Vagina (tissue), 2 donors: ENCODE measurements at regions not wholly inside any gene's neighbourhood (a gene's known extent, or its start where the extent isn't known, plus 50 kb on each side); places are given as distances from the start of the nearest gene placed in this dataset.

Experiments used
- DNase-seq, 2 donors: peaks; one replicate each; pipeline ENCODE4 v3.0.0-alpha.2; 2017; ENCODE audit errors: extremely low spot score in 2 of 2
- H3K27ac ChIP-seq: fragments of 200-600 bp; sonication (generic); one replicate; pipeline ENCODE4 v1.5.1; 2019
- H3K27me3 ChIP-seq: fragments of 200-600 bp; sonication (generic); one replicate; pipeline ENCODE4 v1.5.1; 2019
- H3K36me3 ChIP-seq, 2 donors: fragments of 200-600 bp; sonication (generic); one replicate each; pipeline ENCODE4 v1.5.1; 2017 to 2019
- H3K4me1 ChIP-seq: fragments of 200-600 bp; sonication (generic); one replicate; pipeline ENCODE4 v1.5.1; 2019
- H3K4me3 ChIP-seq, 2 donors: fragments of 200-600 bp; sonication (generic); 1 replicate in 1 of 2; 2 replicates in 1 of 2; pipeline ENCODE4 v1.5.1; 2016 to 2019
- H3K9me3 ChIP-seq: fragments of 200-600 bp; sonication (generic); one replicate; pipeline ENCODE4 v1.5.1; 2019
- POLR2A ChIP-seq, 2 donors: fragments of 450-650 bp; IDR thresholded peaks; one replicate each; pipeline ENCODE4 v1.6.1; 2017; ENCODE audit warnings: antibody characterized with exemption in 2 of 2, mild to moderate bottlenecking in 2 of 2, moderate library complexity in 2 of 2
- POLR2AphosphoS5 ChIP-seq, 2 donors: sonication (generic); formaldehyde crosslinking; IDR thresholded peaks; one replicate each; pipeline ENCODE4 v1.9.0; 2017; ENCODE audit warnings: antibody characterized with exemption in 2 of 2, mild to moderate bottlenecking in 2 of 2, low read depth in 1 of 2; ENCODE audit not compliant: insufficient read depth in 1 of 2
- intact Hi-C: fragments of 100-400 bp; cut with DNase I; formaldehyde crosslinking; loops from one replicate; pipeline ENCODE4 v1.15.1; 2023
- TF ChIP-seq, protein P1 (sequence below), 3 experiments: fragments of 450-650 bp in 2 of 3; fragments of 200-600 bp in 1 of 3; sonication (generic) in 1 of 3; IDR thresholded peaks; one replicate each; pipeline ENCODE4 v1.5.1; 2017 to 2019; ENCODE audit warnings: antibody characterized with exemption in 3 of 3, mild to moderate bottlenecking in 2 of 3, moderate library complexity in 2 of 3

DNA sequence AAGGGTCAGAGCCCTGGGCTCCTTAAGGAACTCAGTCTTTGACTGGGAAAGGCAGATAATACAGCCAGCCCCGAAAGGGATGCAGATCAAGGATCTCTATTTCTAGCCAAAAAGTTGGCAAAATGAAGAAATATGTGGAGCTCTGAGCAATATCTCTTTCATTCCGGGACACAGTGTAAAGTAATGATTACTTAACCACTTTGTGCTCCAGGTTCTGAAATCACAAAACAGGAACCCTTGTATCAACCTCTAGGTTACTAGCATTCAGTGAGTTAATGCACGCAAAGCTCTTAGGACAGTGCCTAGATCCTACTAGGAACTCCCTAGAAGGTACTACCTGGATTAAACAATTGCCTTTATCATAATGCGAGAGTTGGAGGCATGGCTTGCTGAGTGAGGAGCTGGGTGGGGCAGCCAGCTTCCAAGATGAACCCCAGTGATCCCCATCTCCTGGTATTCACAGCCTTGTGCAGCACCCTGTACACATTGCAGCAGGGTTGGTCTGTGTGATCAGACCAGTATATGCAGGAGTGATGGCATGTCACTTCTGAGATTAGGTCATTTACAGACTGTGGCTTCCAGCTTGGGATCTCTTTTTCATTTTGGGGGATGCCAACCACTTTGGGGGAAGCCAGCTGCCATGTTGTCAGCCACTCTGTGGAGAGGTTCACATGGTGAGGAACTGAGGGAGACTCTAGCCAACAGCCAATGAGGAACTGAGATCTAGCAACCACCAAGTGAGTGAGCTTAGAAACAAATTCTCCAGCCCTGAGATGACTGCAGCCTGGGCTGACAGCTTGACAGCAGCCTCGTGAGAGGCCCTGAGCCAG is 103.1 kb upstream of the SLC44A1 start:
- Histone ChIP-seq H3K9me3 (no peaks in the 10 kb centered on the region), H3K27me3 (no peaks in the 10 kb centered on the region), H3K4me1 (no peaks in the 10 kb centered on the region), H3K27ac (no peak overlapping the region), H3K36me3 (no peaks in the 10 kb centered on the region), H3K4me3 (no peak overlapping the region)
- TF ChIP-seq POLR2A (IDR thresholded peaks at IDR 0.05) = no peak
- TF ChIP-seq, protein P1, sequence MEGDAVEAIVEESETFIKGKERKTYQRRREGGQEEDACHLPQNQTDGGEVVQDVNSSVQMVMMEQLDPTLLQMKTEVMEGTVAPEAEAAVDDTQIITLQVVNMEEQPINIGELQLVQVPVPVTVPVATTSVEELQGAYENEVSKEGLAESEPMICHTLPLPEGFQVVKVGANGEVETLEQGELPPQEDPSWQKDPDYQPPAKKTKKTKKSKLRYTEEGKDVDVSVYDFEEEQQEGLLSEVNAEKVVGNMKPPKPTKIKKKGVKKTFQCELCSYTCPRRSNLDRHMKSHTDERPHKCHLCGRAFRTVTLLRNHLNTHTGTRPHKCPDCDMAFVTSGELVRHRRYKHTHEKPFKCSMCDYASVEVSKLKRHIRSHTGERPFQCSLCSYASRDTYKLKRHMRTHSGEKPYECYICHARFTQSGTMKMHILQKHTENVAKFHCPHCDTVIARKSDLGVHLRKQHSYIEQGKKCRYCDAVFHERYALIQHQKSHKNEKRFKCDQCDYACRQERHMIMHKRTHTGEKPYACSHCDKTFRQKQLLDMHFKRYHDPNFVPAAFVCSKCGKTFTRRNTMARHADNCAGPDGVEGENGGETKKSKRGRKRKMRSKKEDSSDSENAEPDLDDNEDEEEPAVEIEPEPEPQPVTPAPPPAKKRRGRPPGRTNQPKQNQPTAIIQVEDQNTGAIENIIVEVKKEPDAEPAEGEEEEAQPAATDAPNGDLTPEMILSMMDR (IDR thresholded peaks at IDR 0.05) = no peak
- TF ChIP-seq POLR2AphosphoS5 (IDR thresholded peaks at IDR 0.05; ENCODE audit: insufficient read depth in 1 of 2, low read depth in 1 of 2) = no peak
- peak in 1 of 2 donors; percentile 40 for DNase-seq
- intact Hi-C loops = loop anchor here (10.0 kb wide), 1 partner anchor 77 kb away; no protein-coding TSS in a partner anchor

DNA sequence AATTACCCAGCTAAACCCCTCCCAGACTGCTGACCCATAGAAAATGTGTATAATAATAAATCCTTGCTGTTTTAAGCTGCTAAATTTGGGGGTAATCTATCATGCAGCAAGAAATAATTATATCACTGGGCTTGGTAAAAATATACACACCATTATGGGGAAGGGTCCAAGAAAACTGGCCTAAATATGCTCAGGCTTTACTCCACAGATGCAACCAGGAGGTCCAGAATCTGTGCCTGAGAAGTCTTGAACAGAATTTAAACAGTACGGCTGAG is 102.5 kb upstream of the SLC44A1 start:
- H3K9me3 ChIP-seq = no peaks in the 10 kb centered on the region
- H3K4me1 ChIP-seq = no peaks in the 10 kb centered on the region
- intact Hi-C loops = loop anchor here (10.0 kb wide), 1 partner anchor 77 kb away; no protein-coding TSS in a partner anchor
- H3K4me3 ChIP-seq = no peak overlapping the region
- DNase-seq = no peak
- H3K27me3 ChIP-seq = no peaks in the 10 kb centered on the region
- H3K27ac ChIP-seq = no peak overlapping the region
- TF ChIP-seq, protein P1 (IDR thresholded peaks at IDR 0.05) = no peak
- no peak for TF ChIP-seq POLR2AphosphoS5 (IDR thresholded peaks at IDR 0.05; ENCODE audit: insufficient read depth in 1 of 2, low read depth in 1 of 2)
- no peaks in the 10 kb centered on the region for H3K36me3 ChIP-seq

DNA sequence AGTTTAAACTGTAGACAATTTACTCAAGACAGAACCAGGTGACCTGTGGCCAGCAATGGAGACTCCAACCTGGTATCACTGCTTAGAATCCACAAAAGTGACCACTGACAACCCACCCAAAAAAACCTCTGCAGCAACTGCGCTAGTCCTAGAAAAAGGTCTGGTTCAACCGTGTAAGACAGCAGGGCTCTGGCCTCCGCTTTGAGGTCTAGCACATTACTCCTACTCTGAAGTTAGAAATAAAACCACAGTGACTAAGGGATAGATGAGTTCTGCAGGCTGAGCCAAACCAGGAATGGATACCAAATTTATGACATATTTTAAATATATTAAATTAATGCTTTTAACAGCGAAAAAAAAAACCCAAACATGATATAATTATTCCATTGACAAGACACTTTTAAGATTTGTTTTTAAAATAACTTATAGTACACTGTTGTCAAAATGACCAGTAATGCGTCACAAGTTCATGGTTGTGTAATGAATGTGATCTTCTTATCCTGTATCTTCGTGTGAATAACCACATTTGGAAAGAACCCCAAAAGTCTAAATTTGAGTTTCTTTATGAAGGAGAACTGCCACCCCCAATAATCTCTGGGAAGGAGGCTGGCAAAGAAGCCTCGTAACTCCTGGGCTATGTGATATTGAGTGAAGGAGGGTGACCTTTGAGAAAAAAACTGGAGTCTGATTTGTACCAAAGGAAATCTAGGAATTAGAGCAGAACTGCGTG is 101.9 kb upstream of the SLC44A1 start:
- Histone ChIP-seq H3K36me3 (no peaks in the 10 kb centered on the region), H3K27me3 (no peaks in the 10 kb centered on the region), H3K4me3 (no peak overlapping the region), H3K4me1 (no peaks in the 10 kb centered on the region), H3K27ac (no peak overlapping the region), H3K9me3 (no peaks in the 10 kb centered on the region)
- TF ChIP-seq, protein P1 (IDR thresholded peaks at IDR 0.05) = no peak
- TF ChIP-seq POLR2A (IDR thresholded peaks at IDR 0.05) = no peak
- TF ChIP-seq POLR2AphosphoS5 (IDR thresholded peaks at IDR 0.05; ENCODE audit: insufficient read depth in 1 of 2, low read depth in 1 of 2) = no peak
- intact Hi-C loops = loop anchor here (10.0 kb wide), 1 partner anchor 78 kb away; no protein-coding TSS in a partner anchor
- no peak for DNase-seq

DNA sequence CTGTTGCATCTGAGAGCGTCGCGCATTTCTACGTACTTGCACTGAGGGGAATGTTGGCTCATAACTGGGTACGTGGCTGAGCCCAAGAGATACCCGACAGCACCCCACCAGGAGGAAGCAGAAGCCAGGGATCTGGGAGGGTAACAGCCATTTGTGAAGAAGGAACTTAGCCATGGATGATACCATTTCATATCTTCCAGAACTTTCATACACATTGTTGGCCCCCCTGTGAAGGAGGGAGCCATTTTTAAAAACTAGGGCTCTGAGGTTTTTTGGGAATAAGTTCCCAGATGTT is 101.4 kb upstream of the SLC44A1 start:
- no peak for DNase-seq
- no peaks in the 10 kb centered on the region for H3K4me1 ChIP-seq
- H3K27me3 ChIP-seq = no peaks in the 10 kb centered on the region
- H3K27ac ChIP-seq = no peak overlapping the region
- H3K36me3 ChIP-seq = no peaks in the 10 kb centered on the region
- H3K4me3 ChIP-seq = no peak overlapping the region
- no peaks in the 10 kb centered on the region for H3K9me3 ChIP-seq
- intact Hi-C loops = loop anchor here (10.0 kb wide), 1 partner anchor 78 kb away; no protein-coding TSS in a partner anchor
- TF ChIP-seq POLR2AphosphoS5 (IDR thresholded peaks at IDR 0.05; ENCODE audit: insufficient read depth in 1 of 2, low read depth in 1 of 2) = no peak
- TF ChIP-seq, protein P1 (IDR thresholded peaks at IDR 0.05) = no peak
- TF ChIP-seq POLR2A (IDR thresholded peaks at IDR 0.05) = no peak

DNA sequence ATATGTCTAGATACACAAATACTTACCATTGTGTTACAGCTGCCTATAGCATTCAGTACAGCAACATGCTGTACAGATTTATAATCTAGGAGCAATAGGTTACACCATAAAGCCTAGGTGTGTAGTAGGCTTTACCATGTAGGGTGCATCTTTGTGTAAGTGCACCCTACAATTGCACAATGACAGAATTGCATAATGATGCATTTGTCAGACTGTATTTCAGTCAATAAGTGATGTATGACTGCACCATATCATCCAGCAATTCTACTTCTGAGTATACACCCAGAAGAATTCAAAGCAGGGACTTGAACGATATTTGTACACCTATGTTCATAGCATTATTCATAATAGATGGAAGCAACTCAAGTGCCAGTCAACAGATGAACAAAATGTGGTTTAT is 100.4 kb upstream of the SLC44A1 start:
- Histone ChIP-seq H3K4me1 (no peaks in the 10 kb centered on the region), H3K9me3 (no peaks in the 10 kb centered on the region), H3K4me3 (no peak overlapping the region), H3K27me3 (no peaks in the 10 kb centered on the region), H3K36me3 (no peaks in the 10 kb centered on the region), H3K27ac (no peak overlapping the region)
- peak in 1 of 2 donors; percentile 58 for TF ChIP-seq POLR2AphosphoS5 (IDR thresholded peaks at IDR 0.05; ENCODE audit: insufficient read depth in 1 of 2, low read depth in 1 of 2)
- no peak for TF ChIP-seq POLR2A (IDR thresholded peaks at IDR 0.05)
- intact Hi-C loops = loop anchor here (10.0 kb wide), 1 partner anchor 79 kb away; no protein-coding TSS in a partner anchor
- DNase-seq = no peak
